ENCODE measurements at regions not wholly inside any gene's neighbourhood (a gene's known extent, or its start where the extent isn't known, plus 50 kb on each side); places are given as distances from the start of the nearest gene placed in this dataset.

DNA sequence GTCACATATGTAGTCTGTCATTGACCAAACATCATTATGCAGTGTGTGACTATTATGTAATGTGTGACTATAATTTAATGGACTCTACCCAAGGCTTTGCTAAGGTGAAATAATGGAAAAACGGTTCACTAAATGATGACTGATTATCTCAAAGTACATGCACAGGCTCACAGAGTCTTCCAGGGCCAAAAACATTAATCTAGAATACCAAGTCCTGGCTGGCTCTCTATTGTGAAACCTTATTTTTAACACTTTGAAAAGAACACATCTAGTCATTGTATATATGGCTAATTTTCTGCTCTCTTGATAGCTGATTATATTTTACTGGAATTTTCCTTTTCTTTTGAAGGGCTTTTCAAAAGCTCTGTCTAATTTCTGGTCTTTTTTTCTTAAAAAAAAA, 102.9 kb upstream of the THUMPD2 start:
- BruUV-seq (replicated peaks) = no TSS peak
- intact Hi-C loops (cut with micrococcal nuclease; ENCODE audit: unreplicated experiment) (no loop called here), in situ Hi-C loops (cut with HindIII; ENCODE audit: extremely low pct_ligation_motif_present, low pct_unique_long_range_greater_than_20kb) (no loop called here)
- TF ChIP-seq EEA1 (CRISPR knock-in tag; IDR thresholded peaks at IDR 0.05; ENCODE audit: borderline replicate concordance) = no peak
- TF ChIP-seq GZF1 (CRISPR knock-in tag; IDR thresholded peaks at IDR 0.05) = no peak
- no peak for TF ChIP-seq ZFP41 (CRISPR knock-in tag; IDR thresholded peaks at IDR 0.05; ENCODE audit: borderline replicate concordance)
- no peak for TF ChIP-seq ELF4 (CRISPR knock-in tag; IDR thresholded peaks at IDR 0.05; ENCODE audit: borderline replicate concordance)
- TF ChIP-seq ZNF12 (CRISPR knock-in tag; IDR thresholded peaks at IDR 0.05) = no peak
- TF ChIP-seq, protein P1, sequence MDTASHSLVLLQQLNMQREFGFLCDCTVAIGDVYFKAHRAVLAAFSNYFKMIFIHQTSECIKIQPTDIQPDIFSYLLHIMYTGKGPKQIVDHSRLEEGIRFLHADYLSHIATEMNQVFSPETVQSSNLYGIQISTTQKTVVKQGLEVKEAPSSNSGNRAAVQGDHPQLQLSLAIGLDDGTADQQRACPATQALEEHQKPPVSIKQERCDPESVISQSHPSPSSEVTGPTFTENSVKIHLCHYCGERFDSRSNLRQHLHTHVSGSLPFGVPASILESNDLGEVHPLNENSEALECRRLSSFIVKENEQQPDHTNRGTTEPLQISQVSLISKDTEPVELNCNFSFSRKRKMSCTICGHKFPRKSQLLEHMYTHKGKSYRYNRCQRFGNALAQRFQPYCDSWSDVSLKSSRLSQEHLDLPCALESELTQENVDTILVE (CRISPR knock-in tag; IDR thresholded peaks at IDR 0.05) = no peak
- TF ChIP-seq ZNF207 (IDR thresholded peaks at IDR 0.05; ENCODE audit: borderline replicate concordance) = no peak
- no peak for TF ChIP-seq ZNF234 (CRISPR knock-in tag; conservative IDR thresholded peaks at IDR 0.05)
- TF ChIP-seq, protein P2, sequence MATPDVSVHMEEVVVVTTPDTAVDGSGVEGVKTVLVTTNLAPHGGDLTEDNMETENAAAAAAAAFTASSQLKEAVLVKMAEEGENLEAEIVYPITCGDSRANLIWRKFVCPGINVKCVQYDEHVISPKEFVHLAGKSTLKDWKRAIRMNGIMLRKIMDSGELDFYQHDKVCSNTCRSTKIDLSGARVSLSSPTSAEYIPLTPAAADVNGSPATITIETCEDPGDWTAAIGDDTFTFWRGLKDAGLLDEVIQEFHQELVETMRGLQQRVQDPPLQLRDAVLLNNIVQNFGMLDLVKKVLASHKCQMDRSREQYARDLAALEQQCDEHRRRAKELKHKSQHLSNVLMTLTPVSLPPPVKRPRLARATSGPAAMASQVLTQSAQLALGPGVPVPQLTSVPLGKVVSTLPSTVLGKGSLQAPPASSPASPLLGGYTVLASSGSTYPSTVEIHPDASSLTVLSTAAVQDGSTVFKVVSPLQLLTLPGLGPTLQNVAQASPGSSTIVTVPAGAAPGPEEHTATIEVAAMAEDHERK (CRISPR knock-in tag; IDR thresholded peaks at IDR 0.05; ENCODE audit: low read depth) = no peak
- TF ChIP-seq, protein P3, sequence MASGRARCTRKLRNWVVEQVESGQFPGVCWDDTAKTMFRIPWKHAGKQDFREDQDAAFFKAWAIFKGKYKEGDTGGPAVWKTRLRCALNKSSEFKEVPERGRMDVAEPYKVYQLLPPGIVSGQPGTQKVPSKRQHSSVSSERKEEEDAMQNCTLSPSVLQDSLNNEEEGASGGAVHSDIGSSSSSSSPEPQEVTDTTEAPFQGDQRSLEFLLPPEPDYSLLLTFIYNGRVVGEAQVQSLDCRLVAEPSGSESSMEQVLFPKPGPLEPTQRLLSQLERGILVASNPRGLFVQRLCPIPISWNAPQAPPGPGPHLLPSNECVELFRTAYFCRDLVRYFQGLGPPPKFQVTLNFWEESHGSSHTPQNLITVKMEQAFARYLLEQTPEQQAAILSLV (CRISPR knock-in tag; IDR thresholded peaks at IDR 0.05; ENCODE audit: borderline replicate concordance) = no peak
- TF ChIP-seq, protein P4, sequence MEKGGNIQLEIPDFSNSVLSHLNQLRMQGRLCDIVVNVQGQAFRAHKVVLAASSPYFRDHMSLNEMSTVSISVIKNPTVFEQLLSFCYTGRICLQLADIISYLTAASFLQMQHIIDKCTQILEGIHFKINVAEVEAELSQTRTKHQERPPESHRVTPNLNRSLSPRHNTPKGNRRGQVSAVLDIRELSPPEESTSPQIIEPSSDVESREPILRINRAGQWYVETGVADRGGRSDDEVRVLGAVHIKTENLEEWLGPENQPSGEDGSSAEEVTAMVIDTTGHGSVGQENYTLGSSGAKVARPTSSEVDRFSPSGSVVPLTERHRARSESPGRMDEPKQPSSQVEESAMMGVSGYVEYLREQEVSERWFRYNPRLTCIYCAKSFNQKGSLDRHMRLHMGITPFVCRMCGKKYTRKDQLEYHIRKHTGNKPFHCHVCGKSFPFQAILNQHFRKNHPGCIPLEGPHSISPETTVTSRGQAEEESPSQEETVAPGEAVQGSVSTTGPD (CRISPR knock-in tag; IDR thresholded peaks at IDR 0.05) = no peak
- TF ChIP-seq DMAP1 (CRISPR knock-in tag; IDR thresholded peaks at IDR 0.05) = no peak
- no peak for TF ChIP-seq FLYWCH1 (CRISPR knock-in tag; IDR thresholded peaks at IDR 0.05)
- no peak for TF ChIP-seq ZNF224 (CRISPR knock-in tag; IDR thresholded peaks at IDR 0.05)
- no peak for TF ChIP-seq NFE2L1 (CRISPR knock-in tag; IDR thresholded peaks at IDR 0.05; ENCODE audit: borderline replicate concordance)
- TF ChIP-seq HMG20A (CRISPR knock-in tag; IDR thresholded peaks at IDR 0.05; ENCODE audit: borderline replicate concordance) = no peak
- TF ChIP-seq, protein P5, sequence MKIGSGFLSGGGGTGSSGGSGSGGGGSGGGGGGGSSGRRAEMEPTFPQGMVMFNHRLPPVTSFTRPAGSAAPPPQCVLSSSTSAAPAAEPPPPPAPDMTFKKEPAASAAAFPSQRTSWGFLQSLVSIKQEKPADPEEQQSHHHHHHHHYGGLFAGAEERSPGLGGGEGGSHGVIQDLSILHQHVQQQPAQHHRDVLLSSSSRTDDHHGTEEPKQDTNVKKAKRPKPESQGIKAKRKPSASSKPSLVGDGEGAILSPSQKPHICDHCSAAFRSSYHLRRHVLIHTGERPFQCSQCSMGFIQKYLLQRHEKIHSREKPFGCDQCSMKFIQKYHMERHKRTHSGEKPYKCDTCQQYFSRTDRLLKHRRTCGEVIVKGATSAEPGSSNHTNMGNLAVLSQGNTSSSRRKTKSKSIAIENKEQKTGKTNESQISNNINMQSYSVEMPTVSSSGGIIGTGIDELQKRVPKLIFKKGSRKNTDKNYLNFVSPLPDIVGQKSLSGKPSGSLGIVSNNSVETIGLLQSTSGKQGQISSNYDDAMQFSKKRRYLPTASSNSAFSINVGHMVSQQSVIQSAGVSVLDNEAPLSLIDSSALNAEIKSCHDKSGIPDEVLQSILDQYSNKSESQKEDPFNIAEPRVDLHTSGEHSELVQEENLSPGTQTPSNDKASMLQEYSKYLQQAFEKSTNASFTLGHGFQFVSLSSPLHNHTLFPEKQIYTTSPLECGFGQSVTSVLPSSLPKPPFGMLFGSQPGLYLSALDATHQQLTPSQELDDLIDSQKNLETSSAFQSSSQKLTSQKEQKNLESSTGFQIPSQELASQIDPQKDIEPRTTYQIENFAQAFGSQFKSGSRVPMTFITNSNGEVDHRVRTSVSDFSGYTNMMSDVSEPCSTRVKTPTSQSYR (CRISPR knock-in tag; IDR thresholded peaks at IDR 0.05; ENCODE audit: borderline replicate concordance) = no peak
- TF ChIP-seq, protein P6, sequence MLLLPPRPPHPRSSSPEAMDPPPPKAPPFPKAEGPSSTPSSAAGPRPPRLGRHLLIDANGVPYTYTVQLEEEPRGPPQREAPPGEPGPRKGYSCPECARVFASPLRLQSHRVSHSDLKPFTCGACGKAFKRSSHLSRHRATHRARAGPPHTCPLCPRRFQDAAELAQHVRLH (CRISPR knock-in tag; IDR thresholded peaks at IDR 0.05; ENCODE audit: borderline replicate concordance, low read depth) = no peak
- CTCF ChIA-PET (ENCODE audit: low intra/inter-chr PET ratio, low total read pairs) = no interaction called here
- Histone ChIP-seq H3K9me3 (ENCODE audit: low read length) (no peaks in the 10 kb centered on the region), H3K9ac (ENCODE audit: insufficient read depth, low read depth, low read length) (no peak overlapping the region), H3K4me2 (ENCODE audit: low read depth, low read length) (no peak overlapping the region), H3K36me3 (replicated peaks in 1 of 2; ENCODE audit: control insufficient read depth in 1 of 2, insufficient read depth in 2 of 2, low read length in 2 of 2) (no peaks in the 10 kb centered on the region), H3K4me1 (ENCODE audit: insufficient read depth, low read length) (peaks cover 9% of the 10 kb centered on the region), H2AFZ (ENCODE audit: low read length) (no peak overlapping the region), H3K27me3 (ENCODE audit: control insufficient read depth in 1 of 2, insufficient read depth in 2 of 2, low read length in 2 of 2) (no peaks in the 10 kb centered on the region), H4K20me1 (ENCODE audit: insufficient read depth, low read length) (no peaks in the 10 kb centered on the region), H3K27ac (ENCODE audit: extremely low read length, insufficient read depth, low read length) (no peak overlapping the region), H3K79me2 (ENCODE audit: insufficient read depth, low read length) (no peaks in the 10 kb centered on the region), H3K4me3 (replicated peaks in 1 of 3; ENCODE audit: insufficient read depth in 1 of 3, low read depth in 2 of 3, low read length in 3 of 3) (no peak overlapping the region)
- POLR2A ChIA-PET = no interaction called here
- DNase-seq (ENCODE audit: low spot score) (no peak), ATAC-seq (no peak), FAIRE-seq (no peak)
- 0% methylated on average over 1 of the region's 1 CpG for WGBS (ENCODE audit: low lambda C conversion rate)

Measured in HepG2 (cell line).